Caco-2 (cell line): ENCODE measurements at regions not wholly inside any gene's neighbourhood (a gene's known extent, or its start where the extent isn't known, plus 50 kb on each side); places are given as distances from the start of the nearest gene placed in this dataset.

Experiments
- BruUV-seq: library from RNA; stranded (reverse); fragments of 400-500 nt; replicated peaks from 2 replicates; lab custom pipeline; 2021; lab: Mats Ljungman, UMichigan
- CTCF ChIA-PET: fragments of 300-600 bp; sonication (Branson Sonifier 250); formaldehyde crosslinking; loops from one replicate; lab custom pipeline; 2022; ENCODE audit warnings: antibody characterized with exemption; lab: Charles Lee
- POLR2A ChIA-PET: fragments of 300-600 bp; sonication (Branson Sonifier 250); formaldehyde crosslinking; loops from one replicate; lab custom pipeline; 2022; ENCODE audit warnings: antibody characterized with exemption; lab: Charles Lee
- DNase-seq, 2 experiments: peaks; one replicate each; pipeline versions ENCODE4 v3.0.0 to v3.0.0-alpha.2; 2020 to 2022
- H3K27me3 ChIP-seq: replicated peaks from 2 replicates; pipeline ENCODE4 v1.6.0; 2011; ENCODE audit warnings: low read length; ENCODE audit not compliant: control insufficient read depth, insufficient read depth
- H3K36me3 ChIP-seq: 2 replicates; pipeline ENCODE4 v1.5.1; 2011; ENCODE audit warnings: low read length; ENCODE audit not compliant: control insufficient read depth, insufficient read depth
- H3K4me1 ChIP-seq: fragments of 250-450 bp; sonication (Bioruptor Pico); 2 replicates; pipeline ENCODE4 v1.5.1; 2020; ENCODE audit warnings: mild to moderate bottlenecking
- H3K4me3 ChIP-seq: 2 replicates; pipeline ENCODE4 v1.5.1; 2011; ENCODE audit warnings: low read depth, mild to moderate bottlenecking, control low read depth, low read length
- H3K9me3 ChIP-seq: fragments of 250-450 bp; sonication (Bioruptor Pico); 2 replicates; pipeline ENCODE4 v1.5.1; 2020; ENCODE audit warnings: mild to moderate bottlenecking, moderate library complexity
- H3K27ac Mint-ChIP-seq: one replicate; pipeline ENCODE4 v1.8.0; 2022; ENCODE audit warnings: mixed read lengths; ENCODE audit not compliant: unreplicated experiment
- H3K27me3 Mint-ChIP-seq: one replicate; pipeline ENCODE4 v1.8.0; 2022; ENCODE audit warnings: mixed read lengths; ENCODE audit not compliant: insufficient read depth, unreplicated experiment
- H3K36me3 Mint-ChIP-seq: one replicate; pipeline ENCODE4 v1.8.0; 2022; ENCODE audit warnings: mild to moderate bottlenecking, mixed read lengths; ENCODE audit not compliant: insufficient read depth, unreplicated experiment
- H3K4me1 Mint-ChIP-seq: one replicate; pipeline ENCODE4 v1.8.0; 2022; ENCODE audit warnings: low read depth, mixed read lengths; ENCODE audit not compliant: unreplicated experiment
- H3K4me3 Mint-ChIP-seq: one replicate; pipeline ENCODE4 v1.8.0; 2022; ENCODE audit warnings: mild to moderate bottlenecking, moderate library complexity, mixed read lengths; ENCODE audit not compliant: unreplicated experiment
- H3K9me3 Mint-ChIP-seq: one replicate; pipeline ENCODE4 v1.8.0; 2022; ENCODE audit warnings: mixed read lengths; ENCODE audit not compliant: unreplicated experiment
- CTCF ChIP-seq, 2 experiments: fragments of 200-600 bp in 1 of 2; IDR thresholded peaks; 1 replicate in 1 of 2; 2 replicates in 1 of 2; pipeline versions ENCODE4 v1.5.1 to v1.8.0; 2011 to 2022; ENCODE audit warnings: antibody characterized with exemption in 1 of 2, control low read depth in 1 of 2, inconsistent platforms in 1 of 2, low read depth in 1 of 2, low read length in 1 of 2, mild to moderate bottlenecking in 1 of 2, moderate library complexity in 1 of 2; ENCODE audit not compliant: insufficient read depth in 1 of 2, severe bottlenecking in 1 of 2, unreplicated experiment in 1 of 2
- intact Hi-C: fragments of 100-400 bp; cut with micrococcal nuclease; formaldehyde crosslinking; loops from one replicate; pipeline ENCODE4 v1.10.0; 2022; ENCODE audit not compliant: unreplicated experiment

GRCh38 chr21:35223480-35224156, 174.5 kb upstream of the RUNX1 start:
- no peaks in the 10 kb centered on the region for H3K9me3 Mint-ChIP-seq
- DNase-seq: no peak
- no peak for TF ChIP-seq CTCF (IDR thresholded peaks at IDR 0.05; ENCODE audit: insufficient read depth in 1 of 2, low read depth in 1 of 2, low read length in 1 of 2, severe bottlenecking in 1 of 2, unreplicated experiment in 1 of 2)
- no peak overlapping the region for H3K4me3 Mint-ChIP-seq
- Histone ChIP-seq H3K9me3 (no peaks in the 10 kb centered on the region), H3K4me1 (peaks cover 10% of the 10 kb centered on the region; the same call in 1 of the 2 replicates), H3K4me3 (no peak overlapping the region), H3K27me3 (no peaks in the 10 kb centered on the region), H3K36me3 (no peaks in the 10 kb centered on the region)
- H3K36me3 Mint-ChIP-seq: peaks cover 4% of the 10 kb centered on the region
- intact Hi-C loops: no loop called here
- BruUV-seq: no TSS peak
- H3K27ac Mint-ChIP-seq: no peak overlapping the region
- H3K27me3 Mint-ChIP-seq: no peaks in the 10 kb centered on the region
- ChIA-PET CTCF (no interaction called here), POLR2A (no interaction called here)
- peaks cover 7% of the 10 kb centered on the region for H3K4me1 Mint-ChIP-seq

- no peaks in the 10 kb centered on the region for H3K9me3 ChIP-seq
- TF ChIP-seq CTCF (IDR thresholded peaks at IDR 0.05; ENCODE audit: insufficient read depth in 1 of 2, low read depth in 1 of 2, low read length in 1 of 2, severe bottlenecking in 1 of 2, unreplicated experiment in 1 of 2): no peak
- no peak overlapping the region for H3K4me3 ChIP-seq
- CTCF ChIA-PET: no interaction called here
- DNase-seq: no peak
- BruUV-seq: no TSS peak
- H3K36me3 ChIP-seq: no peaks in the 10 kb centered on the region
- H3K4me1 ChIP-seq: peaks cover 17% of the 10 kb centered on the region
- H3K9me3 Mint-ChIP-seq: no peaks in the 10 kb centered on the region
- POLR2A ChIA-PET: no interaction called here
- peak overlapping the region; percentile 26 for H3K27ac Mint-ChIP-seq
- H3K27me3 Mint-ChIP-seq: no peaks in the 10 kb centered on the region
- H3K27me3 ChIP-seq: no peaks in the 10 kb centered on the region
- intact Hi-C loops: no loop called here
- H3K4me3 Mint-ChIP-seq: no peak overlapping the region
- H3K36me3 Mint-ChIP-seq: no peaks in the 10 kb centered on the region
- peaks cover 10% of the 10 kb centered on the region for H3K4me1 Mint-ChIP-seq
These were observed 173.4 kb upstream of the RUNX1 start for GRCh38 chr21:35222541-35222941.

- no TSS peak for BruUV-seq
- POLR2A ChIA-PET: no interaction called here
- Histone ChIP-seq H3K9me3 (no peaks in the 10 kb centered on the region), H3K27me3 (no peaks in the 10 kb centered on the region), H3K4me3 (no peak overlapping the region), H3K4me1 (peaks cover 22% of the 10 kb centered on the region), H3K36me3 (no peaks in the 10 kb centered on the region)
- Mint-ChIP-seq H3K4me1 (peaks cover 14% of the 10 kb centered on the region), H3K4me3 (no peak overlapping the region), H3K27ac (peak overlapping the region; percentile 26), H3K9me3 (no peaks in the 10 kb centered on the region), H3K36me3 (no peaks in the 10 kb centered on the region), H3K27me3 (no peaks in the 10 kb centered on the region)
- no peak for TF ChIP-seq CTCF (IDR thresholded peaks at IDR 0.05; ENCODE audit: insufficient read depth in 1 of 2, low read depth in 1 of 2, low read length in 1 of 2, severe bottlenecking in 1 of 2, unreplicated experiment in 1 of 2)
- DNase-seq: no peak
- intact Hi-C loops: no loop called here
- CTCF ChIA-PET: interaction anchor here (0.5 kb wide), 1 partner anchor 982 kb away, joined by 3 read pairs; no protein-coding TSS in a partner anchor
These were observed 172.9 kb upstream of the RUNX1 start for GRCh38 chr21:35222021-35222420.
